ENCODE measurements at regions not wholly inside any gene's neighbourhood (a gene's known extent, or its start where the extent isn't known, plus 50 kb on each side); places are given as distances from the start of the nearest gene placed in this dataset.
"Not testable (repeated sequence)": the region's sequence is repeated elsewhere in the genome, so short reads cannot be mapped to it uniquely, and the experiment has no call there.

- no peak for DNase-seq (ENCODE audit: low spot score)
These were observed 748.5 kb upstream of the CDH10 start for GRCh38 chr5:25393256-25393655.

- no peak for DNase-seq (ENCODE audit: low spot score)
These were observed 743.2 kb upstream of the CDH10 start for GRCh38 chr5:25387953-25388352.

GRCh38 chr5:25362799-25363198 lies 718.0 kb upstream of the CDH10 start:
- no peak for DNase-seq (ENCODE audit: low spot score)

- no peak for DNase-seq (ENCODE audit: low spot score)
These were observed 714.1 kb upstream of the CDH10 start for GRCh38 chr5:25358919-25359318.

- DNase-seq (ENCODE audit: low spot score): no peak
These were observed 712.8 kb upstream of the CDH10 start for GRCh38 chr5:25357605-25358004.

GRCh38 chr5:25349746-25350145 lies 705.0 kb upstream of the CDH10 start:
- DNase-seq (ENCODE audit: low spot score): no peak

GRCh38 chr5:25345240-25345771 lies 700.5 kb upstream of the CDH10 start:
- DNase-seq (ENCODE audit: low spot score): no peak

GRCh38 chr5:25339541-25339940 lies 694.8 kb upstream of the CDH10 start:
- DNase-seq (ENCODE audit: low spot score): no peak

GRCh38 chr5:25334350-25334749 lies 689.6 kb upstream of the CDH10 start:
- no peak for DNase-seq (ENCODE audit: low spot score)

GRCh38 chr5:25330721-25331120 lies 685.9 kb upstream of the CDH10 start:
- DNase-seq (ENCODE audit: low spot score): no peak

- DNase-seq (ENCODE audit: low spot score): no peak
These were observed 682.4 kb upstream of the CDH10 start for GRCh38 chr5:25327172-25327571.

- no peak for DNase-seq (ENCODE audit: low spot score)
These were observed 657.1 kb upstream of the CDH10 start for GRCh38 chr5:25301836-25302235.

GRCh38 chr5:25295067-25295466 lies 650.3 kb upstream of the CDH10 start:
- no peak for DNase-seq (ENCODE audit: low spot score)

- not testable (repeated sequence) for DNase-seq (ENCODE audit: low spot score)
These were observed 645.0 kb upstream of the CDH10 start for GRCh38 chr5:25289766-25290165.

- DNase-seq (ENCODE audit: low spot score): no peak
These were observed 641.5 kb upstream of the CDH10 start for GRCh38 chr5:25286319-25286718.

- DNase-seq (ENCODE audit: low spot score): no peak
These were observed 640.4 kb upstream of the CDH10 start for GRCh38 chr5:25285136-25285535.

- not testable (repeated sequence) for DNase-seq (ENCODE audit: low spot score)
These were observed 618.7 kb upstream of the CDH10 start for GRCh38 chr5:25263507-25263906.

- no peak for DNase-seq (ENCODE audit: low spot score)
These were observed 617.4 kb upstream of the CDH10 start for GRCh38 chr5:25262221-25262620.

- DNase-seq (ENCODE audit: low spot score): no peak
These were observed 610.4 kb upstream of the CDH10 start for GRCh38 chr5:25255128-25255527.

GRCh38 chr5:25241981-25242380 lies 597.2 kb upstream of the CDH10 start:
- DNase-seq (ENCODE audit: low spot score): no peak

- not testable (repeated sequence) for DNase-seq (ENCODE audit: low spot score)
These were observed 593.9 kb upstream of the CDH10 start for GRCh38 chr5:25238720-25239119.

GRCh38 chr5:25224316-25224982 lies 579.7 kb upstream of the CDH10 start:
- no peak for DNase-seq (ENCODE audit: low spot score)

- not testable (repeated sequence) for DNase-seq (ENCODE audit: low spot score)
These were observed 555.1 kb upstream of the CDH10 start for GRCh38 chr5:25199902-25200301.

- DNase-seq (ENCODE audit: low spot score): no peak
These were observed 545.8 kb upstream of the CDH10 start for GRCh38 chr5:25190521-25191000.

Data from kidney capillary endothelial cell (primary cell).